Heart right ventricle (tissue), 16 donors: ENCODE measurements at regions not wholly inside any gene's neighbourhood (a gene's known extent, or its start where the extent isn't known, plus 50 kb on each side); places are given as distances from the start of the nearest gene placed in this dataset.

Experiments used
- ATAC-seq, 8 donors: fragments of 200-7000 bp; cut with Tn5 transposase; one replicate each; pipeline ENCODE4 v1.9.1; 2020; ENCODE audit warnings: mild to moderate bottlenecking in 8 of 8, moderate library complexity in 8 of 8, moderate number of reproducible peaks in 1 of 8
- DNase-seq, 2 donors: peaks; one replicate each; pipeline ENCODE4 v3.0.0-alpha.2; 2020
- H3K27ac ChIP-seq, 10 donors: fragments of 200-600 bp; sonication (generic) in 2 of 10; one replicate each; pipeline versions ENCODE4 v1.5.0 to v1.8.0; 2020 to 2022; ENCODE audit warnings: mild to moderate bottlenecking in 3 of 10
- H3K27me3 ChIP-seq, 7 donors: fragments of 200-600 bp; one replicate each; pipeline ENCODE4 v1.8.0; 2021 to 2022; ENCODE audit warnings: mild to moderate bottlenecking in 2 of 7
- H3K36me3 ChIP-seq, 9 donors: fragments of 200-600 bp; sonication (generic) in 1 of 9; one replicate each; pipeline versions ENCODE4 v1.5.0 to v1.8.0; 2020 to 2022; ENCODE audit warnings: mild to moderate bottlenecking in 2 of 9
- H3K4me1 ChIP-seq, 9 donors: fragments of 200-600 bp; sonication (generic) in 1 of 9; one replicate each; pipeline versions ENCODE4 v1.5.0 to v1.8.0; 2020 to 2022; ENCODE audit warnings: mild to moderate bottlenecking in 4 of 9
- H3K4me3 ChIP-seq, 10 donors: fragments of 200-600 bp; sonication (generic) in 2 of 10; one replicate each; pipeline versions ENCODE4 v1.5.0 to v1.8.0; 2020 to 2022; ENCODE audit warnings: mild to moderate bottlenecking in 7 of 10, moderate library complexity in 2 of 10
- H3K9me3 ChIP-seq, 11 donors: fragments of 200-600 bp in 10 of 11; sonication (generic) in 2 of 11; one replicate each; pipeline versions ENCODE4 v1.5.0 to v1.8.0; 2013 to 2022; ENCODE audit warnings: mild to moderate bottlenecking in 2 of 11, control low read depth in 1 of 11, moderate library complexity in 1 of 11
- CTCF ChIP-seq, 9 donors: fragments of 200-600 bp; sonication (generic) in 2 of 9; IDR thresholded peaks; one replicate each; pipeline versions ENCODE4 v1.5.0 to v1.8.0; 2021 to 2022; ENCODE audit warnings: antibody characterized with exemption in 9 of 9, mild to moderate bottlenecking in 5 of 9, moderate library complexity in 1 of 9
- WGBS, 2 donors: extraction: QIAGEN DNeasy Blood & Tissue Kit; methylation state at CpG; one replicate each; pipeline ENCODE4 v1.1.7; 2013; ENCODE audit warnings: inconsistent platforms in 1 of 2; 5-methylcytosine and 5-hydroxymethylcytosine counted together
- intact Hi-C, 10 donors: fragments of 100-400 bp; cut with DNase I; formaldehyde crosslinking; loops; one replicate each; pipeline versions ENCODE4 v1.11.1 to v1.14.2; 2022
- donor health status: Arrhythmogenic right ventricular cardiomyopathy.
- donor health status: ischemic (EF 13 %, LVEDD 7.1; RV severe dilation, severe dysfunction).
- donor health status: healthy with polysubstance abuse.
- donor health status: DM: no; HTN: yes; CAD: no.
- donor health status: DM: no; HTN: no; CAD: no.
- donor health status: ischemic (EF 25% LVEDD 6.9; RV normal size, moderate dysfunction).
- donor health status: ischemic (EF 25% LVEDD 5.7; RV mildly dilated, moderate dysfunction).
- donor health status: healthy.
- donor health status: DM: yes; HTN: yes; CAD: no.
- donor health status: Ischemic cardiomyopathy.
- donor health status: ischemic (EF 35%, LVEDD 5.7; RV mildly dilated, moderate dysfunction).
- donor health status: nonischemic (EF 11% LVEDD 7.7; RV severe dilation, severe dysfunction).
- donor health status: DM: yes; HTN: yes; CAD: no.
- donor health status: PGD.
- donor health status: ischemic (EF 29% LVEDD 5.4; RV normal size, mild dysfunction).
- donor health status: nonischemic (EF 23%, LVEDD 6.1; RV moderate dilation, normal function).

- intact Hi-C loops, result no loop called here
- TF ChIP-seq CTCF (IDR thresholded peaks at IDR 0.05), result no peak
These were observed 116.7 kb upstream of the PROK2 start for GRCh38 chr3:71901645-71902044.

GRCh38 chr3:71900057-71900456 lies 115.1 kb upstream of the PROK2 start:
- H3K36me3 ChIP-seq, result no peaks in the 10 kb centered on the region
- no peak for TF ChIP-seq CTCF (IDR thresholded peaks at IDR 0.05)
- DNase-seq, result no peak
- H3K27me3 ChIP-seq, result peaks cover 0 to 84% (median 0%) of the 10 kb centered on the region in 7 donors
- H3K9me3 ChIP-seq, result no peaks in the 10 kb centered on the region
- ATAC-seq, result no peak
- WGBS, 2 donors, result 88 to 98% methylated on average over 2 of the region's 2 CpGs
- no peak overlapping the region for H3K4me3 ChIP-seq
- intact Hi-C loops, result no loop called here
- H3K4me1 ChIP-seq, result peaks cover 0 to 23% (median 0%) of the 10 kb centered on the region in 9 donors
- no peak overlapping the region for H3K27ac ChIP-seq

More at GRCh38 chr3:71901645-71902044, 116.7 kb upstream of the PROK2 start:
- H3K4me1 ChIP-seq, result peaks cover 0 to 36% (median 0%) of the 10 kb centered on the region in 9 donors
- H3K27me3 ChIP-seq, result peaks cover 0 to 72% (median 0%) of the 10 kb centered on the region in 7 donors
- no peaks in the 10 kb centered on the region for H3K9me3 ChIP-seq
- ATAC-seq (no peak), DNase-seq (no peak)
- H3K4me3 ChIP-seq, result no peak overlapping the region
- 97 to 99% methylated on average over 9 of the region's 9 CpGs for WGBS, 2 donors
- H3K27ac ChIP-seq, result no peak overlapping the region
- no peaks in the 10 kb centered on the region for H3K36me3 ChIP-seq

- Histone ChIP-seq H3K27ac (no peak overlapping the region), H3K4me3 (no peak overlapping the region), H3K4me1 (peaks cover 0 to 4% (median 0%) of the 10 kb centered on the region in 9 donors), H3K36me3 (no peaks in the 10 kb centered on the region), H3K27me3 (peaks cover 0 to 89% (median 0%) of the 10 kb centered on the region in 7 donors), H3K9me3 (no peaks in the 10 kb centered on the region)
- intact Hi-C loops, result no loop called here
- ATAC-seq (no peak), DNase-seq (no peak)
- no peak for TF ChIP-seq CTCF (IDR thresholded peaks at IDR 0.05)
- 90 to 91% methylated on average over 4 of the region's 4 CpGs for WGBS, 2 donors
These were observed 111.8 kb upstream of the PROK2 start for GRCh38 chr3:71896751-71897150.

GRCh38 chr3:71893702-71894479 lies 108.9 kb upstream of the PROK2 start:
- H3K27ac ChIP-seq, result no peak overlapping the region
- H3K4me1 ChIP-seq, result peaks cover 0 to 13% (median 6%) of the 10 kb centered on the region in 9 donors
- no peaks in the 10 kb centered on the region for H3K9me3 ChIP-seq
- H3K4me3 ChIP-seq, result no peak overlapping the region
- DNase-seq (no peak), ATAC-seq (no peak)
- WGBS, 2 donors, result 90 to 94% methylated on average over 6 of the region's 6 CpGs
- TF ChIP-seq CTCF (IDR thresholded peaks at IDR 0.05), result no peak
- H3K36me3 ChIP-seq, result no peaks in the 10 kb centered on the region
- intact Hi-C loops, result no loop called here
- H3K27me3 ChIP-seq, result peaks cover 0 to 72% (median 0%) of the 10 kb centered on the region in 7 donors
